ENCODE measurements at regions not wholly inside any gene's neighbourhood (a gene's known extent, or its start where the extent isn't known, plus 50 kb on each side); places are given as distances from the start of the nearest gene placed in this dataset.

DNA sequence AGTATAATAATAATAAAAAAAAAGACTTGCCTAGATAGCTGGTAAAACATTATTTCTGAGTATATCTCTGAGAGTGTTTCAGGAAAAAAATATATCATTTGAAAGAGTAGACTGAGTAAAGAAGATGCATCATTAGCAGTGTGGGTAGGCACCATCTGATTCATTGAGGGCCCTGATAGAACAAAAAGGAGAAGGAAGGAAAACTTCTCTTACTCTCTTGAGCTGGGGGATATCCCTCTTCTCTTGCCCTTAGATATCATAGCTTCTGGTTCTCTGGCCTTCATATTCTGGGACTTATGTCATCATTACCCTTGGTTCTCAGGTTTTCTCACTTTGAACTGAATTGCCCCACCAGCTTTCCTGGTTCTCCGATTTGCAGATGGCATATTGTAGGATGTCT lies 177.6 kb upstream of the EDNRB start:
- Histone ChIP-seq H3K36me3 (ENCODE audit: insufficient read depth, low read length) (no peaks in the 10 kb centered on the region), H3K27ac (ENCODE audit: low read length) (no peak overlapping the region), H3K9ac (ENCODE audit: low read length) (no peak overlapping the region), H3K9me2 (replicated peaks; ENCODE audit: insufficient read depth, low read length) (no peaks in the 10 kb centered on the region), H3K27me3 (ENCODE audit: low read length) (no peaks in the 10 kb centered on the region), H3K79me2 (ENCODE audit: low read length) (no peaks in the 10 kb centered on the region), H3K4me3 (ENCODE audit: low read length) (no peak overlapping the region), H3K4me1 (ENCODE audit: low read length) (no peaks in the 10 kb centered on the region), H2AFZ (ENCODE audit: low read length) (no peak overlapping the region), H3K4me2 (ENCODE audit: low read depth, low read length, poor library complexity, severe bottlenecking) (no peak overlapping the region), H3K9me3 (ENCODE audit: low read length) (no peaks in the 10 kb centered on the region), H4K20me1 (ENCODE audit: insufficient read depth, low read depth, low read length) (no peaks in the 10 kb centered on the region)
- DNase-seq: no peak

DNA sequence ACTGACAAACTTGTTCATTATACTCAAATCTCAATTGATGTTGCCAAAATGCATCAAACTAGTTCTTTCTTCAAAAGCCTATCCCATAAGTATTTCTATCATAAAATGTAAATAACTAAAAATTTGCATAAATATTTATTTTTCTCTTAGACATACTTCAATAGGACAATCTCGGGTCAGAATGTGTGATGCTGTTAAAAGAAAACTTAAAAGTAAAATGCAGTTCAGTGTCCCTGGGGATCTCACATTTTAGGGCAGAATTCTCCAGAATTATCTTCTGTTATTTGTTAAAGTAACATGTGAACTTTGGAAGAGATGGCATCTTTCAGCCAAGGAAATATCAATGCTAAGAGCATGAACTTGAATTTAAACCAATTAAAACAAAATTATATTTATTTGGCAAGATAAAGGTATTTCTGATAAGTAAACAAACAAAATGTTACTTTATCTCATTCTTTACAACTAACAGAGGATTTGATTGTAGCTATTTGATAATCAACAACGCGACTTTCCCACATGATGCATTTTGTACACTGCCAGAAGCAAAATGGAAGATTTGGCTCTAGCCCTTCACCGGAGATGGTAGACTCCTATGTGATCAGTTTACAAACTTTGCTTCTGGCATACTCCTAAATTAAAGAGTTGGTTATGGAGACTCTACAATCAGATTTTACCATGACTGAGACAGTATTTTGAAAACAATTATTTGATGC lies 169.5 kb upstream of the EDNRB start:
- Histone ChIP-seq H3K36me3 (ENCODE audit: insufficient read depth, low read length) (no peaks in the 10 kb centered on the region), H3K9ac (ENCODE audit: low read length) (no peak overlapping the region), H3K4me3 (ENCODE audit: low read length) (no peak overlapping the region), H2AFZ (ENCODE audit: low read length) (no peak overlapping the region), H3K9me2 (replicated peaks; ENCODE audit: insufficient read depth, low read length) (no peaks in the 10 kb centered on the region), H3K27ac (ENCODE audit: low read length) (no peak overlapping the region), H4K20me1 (ENCODE audit: insufficient read depth, low read depth, low read length) (no peaks in the 10 kb centered on the region), H3K4me1 (ENCODE audit: low read length) (no peaks in the 10 kb centered on the region), H3K79me2 (ENCODE audit: low read length) (no peaks in the 10 kb centered on the region), H3K9me3 (ENCODE audit: low read length) (no peaks in the 10 kb centered on the region), H3K27me3 (ENCODE audit: low read length) (no peaks in the 10 kb centered on the region), H3K4me2 (ENCODE audit: low read depth, low read length, poor library complexity, severe bottlenecking) (no peak overlapping the region)
- no peak for DNase-seq

DNA sequence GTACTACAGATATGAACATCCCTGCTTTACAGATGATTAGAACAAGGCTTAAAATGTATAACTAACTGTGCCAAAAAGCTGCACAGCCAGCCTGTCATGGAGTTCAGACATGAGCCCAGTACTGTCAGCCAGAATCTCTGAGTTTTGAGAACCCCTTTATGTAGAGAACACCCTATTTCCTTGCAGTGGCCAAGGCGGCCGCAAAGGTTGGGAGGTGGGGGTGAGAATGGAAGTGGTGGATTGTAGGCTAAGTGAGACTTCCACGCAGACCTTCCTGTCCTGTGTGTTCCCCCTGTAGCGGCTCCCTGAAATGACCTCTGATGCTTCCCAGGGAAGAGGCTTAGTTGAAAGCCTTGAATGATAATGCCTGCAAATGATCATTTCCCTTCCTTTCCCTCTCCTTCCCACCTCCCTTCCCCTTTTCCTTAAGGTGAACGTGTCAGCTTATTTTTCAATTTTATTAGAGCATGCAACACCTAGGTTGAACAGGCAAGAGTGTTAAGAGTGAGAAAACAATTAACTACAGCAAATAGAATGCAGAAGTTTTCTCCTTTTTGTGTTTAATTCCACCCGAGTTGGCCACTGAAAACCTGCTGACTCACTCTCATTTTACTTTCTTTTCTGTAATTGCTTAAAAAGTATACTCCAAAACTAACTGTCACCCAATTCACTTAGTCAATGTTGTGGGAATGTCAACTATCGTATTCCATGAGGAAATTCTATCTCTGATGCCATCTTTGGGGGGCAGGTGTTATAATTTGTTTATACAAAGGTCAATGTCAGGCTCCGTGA lies 167.0 kb upstream of the EDNRB start:
- Histone ChIP-seq H3K4me2 (ENCODE audit: low read depth, low read length, poor library complexity, severe bottlenecking) (no peak overlapping the region), H4K20me1 (ENCODE audit: insufficient read depth, low read depth, low read length) (no peaks in the 10 kb centered on the region), H3K36me3 (ENCODE audit: insufficient read depth, low read length) (no peaks in the 10 kb centered on the region), H3K9me3 (ENCODE audit: low read length) (no peaks in the 10 kb centered on the region), H3K4me1 (ENCODE audit: low read length) (no peaks in the 10 kb centered on the region), H3K4me3 (ENCODE audit: low read length) (no peak overlapping the region), H3K27me3 (ENCODE audit: low read length) (no peaks in the 10 kb centered on the region), H3K79me2 (ENCODE audit: low read length) (no peaks in the 10 kb centered on the region), H2AFZ (ENCODE audit: low read length) (no peak overlapping the region), H3K9ac (ENCODE audit: low read length) (no peak overlapping the region), H3K9me2 (replicated peaks; ENCODE audit: insufficient read depth, low read length) (no peaks in the 10 kb centered on the region), H3K27ac (ENCODE audit: low read length) (no peak overlapping the region)
- no peak for DNase-seq

DNA sequence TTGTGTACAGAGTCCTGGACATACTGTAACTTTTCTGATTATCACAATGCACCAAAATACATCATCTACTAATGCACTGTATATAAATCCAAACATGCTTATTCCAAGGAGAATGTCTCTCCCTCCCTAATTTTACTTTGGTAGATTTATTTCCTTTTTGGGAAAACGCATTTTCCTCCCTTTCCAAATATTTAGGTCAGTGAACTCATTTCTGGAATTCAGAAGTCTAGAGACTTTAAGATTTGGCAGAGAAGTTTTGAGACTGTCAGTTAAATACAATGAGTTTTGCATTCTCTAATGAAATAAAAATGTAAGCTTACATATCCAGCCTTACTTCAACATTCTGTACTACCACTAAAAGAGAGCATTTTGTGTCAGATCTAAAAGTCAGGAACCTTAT lies 165.8 kb upstream of the EDNRB start:
- no peaks in the 10 kb centered on the region for H3K27me3 ChIP-seq (ENCODE audit: low read length)

DNA sequence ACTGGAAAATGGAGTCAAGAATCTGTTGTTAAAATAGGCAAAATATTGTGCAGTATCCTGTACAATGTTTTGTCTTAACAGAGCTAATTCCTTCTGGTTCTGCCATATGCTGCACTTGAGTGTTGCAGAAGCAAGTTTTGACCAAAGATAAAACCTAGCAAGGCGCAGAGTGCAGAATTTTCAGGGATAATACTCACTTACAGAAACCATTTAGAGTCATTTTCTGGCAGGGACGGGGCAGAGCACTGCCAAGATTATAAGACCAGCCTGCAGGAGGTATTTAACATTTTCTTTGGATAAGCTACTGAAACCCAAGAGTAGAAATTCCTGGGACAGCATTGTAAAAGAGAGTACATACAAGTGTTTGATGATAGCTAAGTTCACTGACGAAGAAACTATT lies 159.5 kb upstream of the EDNRB start:
- H3K4me1 ChIP-seq (ENCODE audit: low read length): no peaks in the 10 kb centered on the region
- no peaks in the 10 kb centered on the region for H3K36me3 ChIP-seq (ENCODE audit: insufficient read depth, low read length)

More for the DNA sequence above, 165.8 kb upstream of the EDNRB start:
- no peak for DNase-seq
- Histone ChIP-seq H3K79me2 (ENCODE audit: low read length) (no peaks in the 10 kb centered on the region), H3K4me2 (ENCODE audit: low read depth, low read length, poor library complexity, severe bottlenecking) (no peak overlapping the region), H3K9me3 (ENCODE audit: low read length) (no peaks in the 10 kb centered on the region), H3K36me3 (ENCODE audit: insufficient read depth, low read length) (no peaks in the 10 kb centered on the region), H3K4me3 (ENCODE audit: low read length) (no peak overlapping the region), H2AFZ (ENCODE audit: low read length) (no peak overlapping the region), H3K9ac (ENCODE audit: low read length) (no peak overlapping the region), H3K4me1 (ENCODE audit: low read length) (no peaks in the 10 kb centered on the region), H4K20me1 (ENCODE audit: insufficient read depth, low read depth, low read length) (no peaks in the 10 kb centered on the region), H3K9me2 (replicated peaks; ENCODE audit: insufficient read depth, low read length) (no peaks in the 10 kb centered on the region), H3K27ac (ENCODE audit: low read length) (no peak overlapping the region)

DNA sequence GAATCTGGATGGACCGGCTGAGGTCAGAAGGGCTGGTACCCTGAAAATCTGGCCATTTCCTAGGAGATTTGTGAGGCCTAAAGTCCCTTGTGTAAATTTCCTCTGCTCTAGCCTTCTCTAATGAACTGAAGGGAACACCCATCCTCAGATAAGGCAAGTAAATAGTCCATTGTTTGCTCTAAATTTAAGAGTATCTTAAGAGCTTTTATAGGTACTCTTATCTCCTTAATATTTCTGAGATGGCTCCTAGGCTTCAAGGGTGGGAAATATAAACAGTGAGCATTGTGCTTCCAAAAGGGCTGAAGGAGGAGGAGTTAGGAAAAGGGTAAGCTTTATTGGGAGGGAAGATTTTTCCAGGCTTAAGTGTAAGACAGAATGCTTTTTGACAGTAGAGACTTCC lies 148.7 kb upstream of the EDNRB start:
- Histone ChIP-seq H3K4me2 (ENCODE audit: low read depth, low read length, poor library complexity, severe bottlenecking) (no peak overlapping the region), H2AFZ (ENCODE audit: low read length) (no peak overlapping the region), H3K79me2 (ENCODE audit: low read length) (no peaks in the 10 kb centered on the region), H3K9ac (ENCODE audit: low read length) (no peak overlapping the region), H3K9me2 (replicated peaks; ENCODE audit: insufficient read depth, low read length) (no peaks in the 10 kb centered on the region), H4K20me1 (ENCODE audit: insufficient read depth, low read depth, low read length) (no peaks in the 10 kb centered on the region), H3K27me3 (ENCODE audit: low read length) (no peaks in the 10 kb centered on the region), H3K4me3 (ENCODE audit: low read length) (no peak overlapping the region), H3K36me3 (ENCODE audit: insufficient read depth, low read length) (no peaks in the 10 kb centered on the region), H3K27ac (ENCODE audit: low read length) (no peak overlapping the region), H3K4me1 (ENCODE audit: low read length) (no peaks in the 10 kb centered on the region), H3K9me3 (ENCODE audit: low read length) (no peaks in the 10 kb centered on the region)
- DNase-seq: no peak

More for the DNA sequence above, 159.5 kb upstream of the EDNRB start:
- Histone ChIP-seq H4K20me1 (ENCODE audit: insufficient read depth, low read depth, low read length) (no peaks in the 10 kb centered on the region), H3K4me3 (ENCODE audit: low read length) (no peak overlapping the region), H3K9me3 (ENCODE audit: low read length) (no peaks in the 10 kb centered on the region), H3K4me2 (ENCODE audit: low read depth, low read length, poor library complexity, severe bottlenecking) (no peak overlapping the region), H2AFZ (ENCODE audit: low read length) (no peak overlapping the region), H3K27ac (ENCODE audit: low read length) (no peak overlapping the region), H3K79me2 (ENCODE audit: low read length) (no peaks in the 10 kb centered on the region), H3K9ac (ENCODE audit: low read length) (no peak overlapping the region), H3K9me2 (replicated peaks; ENCODE audit: insufficient read depth, low read length) (no peaks in the 10 kb centered on the region), H3K27me3 (ENCODE audit: low read length) (no peaks in the 10 kb centered on the region)
- no peak for DNase-seq

DNA sequence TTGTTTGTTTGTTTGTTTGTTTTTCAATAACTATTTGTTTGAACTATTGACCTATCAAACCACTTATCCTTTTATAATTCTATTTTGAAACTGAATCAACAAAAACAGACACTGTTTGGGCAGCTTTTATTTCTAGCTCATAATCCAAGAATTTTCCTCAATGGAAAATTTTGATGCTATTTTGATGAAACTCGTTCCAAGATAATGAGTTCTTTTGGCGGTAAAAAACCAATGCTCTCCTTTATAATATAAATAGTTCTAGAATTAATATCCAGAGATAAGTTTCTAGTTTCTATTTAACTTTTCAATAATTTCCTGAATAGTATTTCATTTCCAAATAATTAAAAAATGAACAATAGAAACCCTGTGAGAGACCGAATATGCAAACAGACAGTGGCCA lies 146.5 kb upstream of the EDNRB start:
- Histone ChIP-seq H3K4me1 (ENCODE audit: low read length) (no peaks in the 10 kb centered on the region), H3K27ac (ENCODE audit: low read length) (no peak overlapping the region)

DNA sequence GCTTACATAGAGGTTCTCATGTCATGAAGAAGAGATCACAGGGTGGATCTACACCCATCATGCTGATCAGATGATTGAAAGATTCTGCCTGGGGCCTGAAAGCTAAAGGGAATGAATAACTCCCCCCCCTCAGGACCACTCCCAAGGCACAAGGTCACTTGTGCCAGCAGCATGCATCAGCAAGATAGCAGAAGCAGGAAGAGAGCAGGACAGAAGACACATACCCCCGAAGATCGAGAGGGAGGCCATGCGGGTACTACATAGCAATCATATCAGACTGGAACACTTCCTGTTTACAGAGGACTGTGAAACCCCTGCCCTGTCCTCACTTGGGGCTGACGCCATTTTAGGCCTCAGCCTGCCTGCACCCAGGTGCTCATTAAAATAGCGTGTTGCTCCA lies 143.2 kb upstream of the EDNRB start:
- H3K9me3 ChIP-seq (ENCODE audit: low read length): no peaks in the 10 kb centered on the region
- H2AFZ ChIP-seq (ENCODE audit: low read length): no peak overlapping the region
- H3K4me1 ChIP-seq (ENCODE audit: low read length): no peaks in the 10 kb centered on the region
- no peak overlapping the region for H3K4me3 ChIP-seq (ENCODE audit: low read length)
- H3K36me3 ChIP-seq (ENCODE audit: insufficient read depth, low read length): no peaks in the 10 kb centered on the region
- H3K27me3 ChIP-seq (ENCODE audit: low read length): no peaks in the 10 kb centered on the region
- H4K20me1 ChIP-seq (ENCODE audit: insufficient read depth, low read depth, low read length): no peaks in the 10 kb centered on the region
- H3K9ac ChIP-seq (ENCODE audit: low read length): no peak overlapping the region
- no peaks in the 10 kb centered on the region for H3K79me2 ChIP-seq (ENCODE audit: low read length)
- H3K9me2 ChIP-seq (replicated peaks; ENCODE audit: insufficient read depth, low read length): no peaks in the 10 kb centered on the region
- DNase-seq: no peak
- H3K27ac ChIP-seq (ENCODE audit: low read length): no peak overlapping the region
- H3K4me2 ChIP-seq (ENCODE audit: low read depth, low read length, poor library complexity, severe bottlenecking): no peak overlapping the region

More for the DNA sequence above, 146.5 kb upstream of the EDNRB start:
- H3K9me3 ChIP-seq (ENCODE audit: low read length): no peaks in the 10 kb centered on the region
- H3K9ac ChIP-seq (ENCODE audit: low read length): no peak overlapping the region
- no peak overlapping the region for H3K4me3 ChIP-seq (ENCODE audit: low read length)
- H4K20me1 ChIP-seq (ENCODE audit: insufficient read depth, low read depth, low read length): no peaks in the 10 kb centered on the region
- H3K79me2 ChIP-seq (ENCODE audit: low read length): no peaks in the 10 kb centered on the region
- no peak for DNase-seq
- no peaks in the 10 kb centered on the region for H3K9me2 ChIP-seq (replicated peaks; ENCODE audit: insufficient read depth, low read length)
- H3K36me3 ChIP-seq (ENCODE audit: insufficient read depth, low read length): no peaks in the 10 kb centered on the region
- H3K27me3 ChIP-seq (ENCODE audit: low read length): no peaks in the 10 kb centered on the region
- no peak overlapping the region for H2AFZ ChIP-seq (ENCODE audit: low read length)
- no peak overlapping the region for H3K4me2 ChIP-seq (ENCODE audit: low read depth, low read length, poor library complexity, severe bottlenecking)

All from Karpas-422 (cell line).